Cerebellar nuclear complex (tissue), 1 donor: ENCODE measurements at regions not wholly inside any gene's neighbourhood (a gene's known extent, or its start where the extent isn't known, plus 50 kb on each side); places are given as distances from the start of the nearest gene placed in this dataset.

Experiments
- DNase-seq, 2 experiments: peaks; one replicate each; lab custom pipeline; 2025; lab: John Stamatoyannopoulos, UW

GRCh38 chrX:38991656-38992440 is 190.6 kb downstream of the MID1IP1 start:
- DNase-seq: no peak

GRCh38 chrX:38992441-38993096 is 191.3 kb downstream of the MID1IP1 start:
- DNase-seq: no peak

GRCh38 chrX:38993500-38993899 is 192.2 kb downstream of the MID1IP1 start:
- no peak for DNase-seq

- no peak for DNase-seq
Observed at GRCh38 chrX:38999099-38999498, 197.8 kb downstream of the MID1IP1 start.

- no peak for DNase-seq
Observed at GRCh38 chrX:38999967-39000745, 198.9 kb downstream of the MID1IP1 start.

- DNase-seq: no peak
Observed at GRCh38 chrX:39000802-39001201, 199.5 kb downstream of the MID1IP1 start.

GRCh38 chrX:39002466-39002865 is 201.2 kb downstream of the MID1IP1 start:
- no peak for DNase-seq

GRCh38 chrX:39008549-39008948 is 207.3 kb downstream of the MID1IP1 start:
- DNase-seq: no peak

GRCh38 chrX:39011454-39012221 is 210.4 kb downstream of the MID1IP1 start:
- DNase-seq: no peak

GRCh38 chrX:39012621-39013111 is 211.4 kb downstream of the MID1IP1 start:
- no peak for DNase-seq

GRCh38 chrX:39016556-39016955 is 215.3 kb downstream of the MID1IP1 start:
- DNase-seq: no peak

- no peak for DNase-seq
Observed at GRCh38 chrX:39017077-39017476, 215.8 kb downstream of the MID1IP1 start.

- no peak for DNase-seq
Observed at GRCh38 chrX:39017716-39018115, 216.5 kb downstream of the MID1IP1 start.

GRCh38 chrX:39018541-39018940 is 217.3 kb downstream of the MID1IP1 start:
- DNase-seq: no peak

GRCh38 chrX:39019056-39019455 is 217.8 kb downstream of the MID1IP1 start:
- DNase-seq: no peak

GRCh38 chrX:39020051-39020669 is 218.9 kb downstream of the MID1IP1 start:
- DNase-seq: no peak

- no peak for DNase-seq
Observed at GRCh38 chrX:39022106-39022505, 220.8 kb downstream of the MID1IP1 start.

GRCh38 chrX:39029221-39029620 is 228.0 kb downstream of the MID1IP1 start:
- no peak for DNase-seq

- no peak for DNase-seq
Observed at GRCh38 chrX:39030636-39031035, 229.4 kb downstream of the MID1IP1 start.

- DNase-seq: no peak
Observed at GRCh38 chrX:39039890-39040289, 238.6 kb downstream of the MID1IP1 start.

GRCh38 chrX:39043838-39044550 is 242.7 kb downstream of the MID1IP1 start:
- DNase-seq: no peak
